Erythroblast (primary cell): ENCODE measurements at regions not wholly inside any gene's neighbourhood (a gene's known extent, or its start where the extent isn't known, plus 50 kb on each side); places are given as distances from the start of the nearest gene placed in this dataset.

Experiments
- GATA1 ChIP-seq: IDR thresholded peaks from 2 replicates; pipeline ENCODE4 v1.6.1; 2011; ENCODE audit warnings: low read depth, mild to moderate bottlenecking, control low read depth, low read length, moderate library complexity
- POLR2A ChIP-seq: IDR thresholded peaks from 2 replicates; pipeline ENCODE4 v1.6.1; 2011; ENCODE audit warnings: mild to moderate bottlenecking, low read length

DNA sequence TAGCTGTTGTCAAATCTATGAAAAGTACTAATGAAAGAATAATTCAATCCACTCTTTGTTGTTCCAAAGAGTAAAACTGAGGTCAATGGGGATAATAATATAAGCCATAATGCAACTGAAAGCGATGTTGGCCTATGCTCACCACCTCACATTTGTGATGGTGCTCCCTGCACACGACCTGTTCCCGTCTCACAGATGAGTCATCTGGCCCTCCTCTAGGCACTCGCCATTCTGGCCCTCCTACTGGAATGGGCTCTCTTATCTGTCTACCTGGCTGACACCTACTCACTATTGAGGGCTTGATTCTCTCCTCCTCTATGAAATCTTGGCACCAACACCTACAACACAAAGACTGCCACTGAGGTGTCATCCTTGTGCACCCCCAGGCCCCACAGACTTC, 585.9 kb upstream of the ID2 start:
- TF ChIP-seq POLR2A (no peak), GATA1 (no peak)
